H1 (cell line): ENCODE measurements at regions not wholly inside any gene's neighbourhood (a gene's known extent, or its start where the extent isn't known, plus 50 kb on each side); places are given as distances from the start of the nearest gene placed in this dataset.

Experiments
- CEBPB ChIP-seq: IDR thresholded peaks from 2 replicates; pipeline ENCODE4 v1.6.1; 2012; ENCODE audit warnings: low read depth, low read length
- HDAC2 ChIP-seq, 2 experiments: fragments of 300-600 bp in 1 of 2; sonication (generic) in 1 of 2; IDR thresholded peaks; 2 replicates each; pipeline ENCODE4 v1.6.1; 2011 to 2012; ENCODE audit warnings: low read depth in 2 of 2, low read length in 2 of 2, mild to moderate bottlenecking in 2 of 2, moderate library complexity in 2 of 2, borderline replicate concordance in 1 of 2, inconsistent platforms in 1 of 2
- POLR2A ChIP-seq, 2 experiments: IDR thresholded peaks; 1 replicate in 1 of 2; 2 replicates in 1 of 2; pipeline ENCODE4 v1.6.1; 2011; ENCODE audit warnings: low read depth in 2 of 2, low read length in 2 of 2, mild to moderate bottlenecking in 2 of 2; ENCODE audit errors: control extremely low read depth in 1 of 2
- SIRT6 ChIP-seq: IDR thresholded peaks from one replicate; pipeline ENCODE4 v1.7.1; 2012; ENCODE audit warnings: low read length, inconsistent platforms
- TF ChIP-seq, protein P1 (sequence below), 3 experiments: IDR thresholded peaks; 1 replicate in 2 of 3; 2 replicates in 1 of 3; pipeline versions ENCODE4 v1.5.1 to v1.6.1; 2011; ENCODE audit warnings: low read length in 3 of 3, mild to moderate bottlenecking in 3 of 3, inconsistent platforms in 2 of 3, low read depth in 1 of 3, moderate library complexity in 1 of 3; ENCODE audit not compliant: insufficient read depth in 1 of 3; ENCODE audit errors: control extremely low read depth in 1 of 3
- TF ChIP-seq, protein P2 (sequence below): IDR thresholded peaks from 2 replicates; pipeline ENCODE4 v1.6.1; 2012; ENCODE audit warnings: inconsistent platforms

DNA sequence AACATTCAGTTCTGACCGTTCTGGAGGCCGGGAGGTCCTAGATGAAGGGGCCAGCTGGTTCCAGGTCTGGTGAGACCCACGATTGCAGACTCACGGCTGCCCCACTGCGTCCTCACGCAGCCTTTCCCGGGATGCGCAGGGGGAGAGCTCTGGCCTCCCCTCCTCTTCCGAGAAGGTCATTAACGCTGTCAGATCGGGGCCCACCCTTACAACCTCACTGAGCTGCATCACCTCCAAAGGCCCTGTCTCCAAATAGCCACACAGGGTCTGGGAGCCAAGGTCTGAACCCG, 66.6 kb upstream of the PPP1R26 start:
- TF ChIP-seq, protein P1, sequence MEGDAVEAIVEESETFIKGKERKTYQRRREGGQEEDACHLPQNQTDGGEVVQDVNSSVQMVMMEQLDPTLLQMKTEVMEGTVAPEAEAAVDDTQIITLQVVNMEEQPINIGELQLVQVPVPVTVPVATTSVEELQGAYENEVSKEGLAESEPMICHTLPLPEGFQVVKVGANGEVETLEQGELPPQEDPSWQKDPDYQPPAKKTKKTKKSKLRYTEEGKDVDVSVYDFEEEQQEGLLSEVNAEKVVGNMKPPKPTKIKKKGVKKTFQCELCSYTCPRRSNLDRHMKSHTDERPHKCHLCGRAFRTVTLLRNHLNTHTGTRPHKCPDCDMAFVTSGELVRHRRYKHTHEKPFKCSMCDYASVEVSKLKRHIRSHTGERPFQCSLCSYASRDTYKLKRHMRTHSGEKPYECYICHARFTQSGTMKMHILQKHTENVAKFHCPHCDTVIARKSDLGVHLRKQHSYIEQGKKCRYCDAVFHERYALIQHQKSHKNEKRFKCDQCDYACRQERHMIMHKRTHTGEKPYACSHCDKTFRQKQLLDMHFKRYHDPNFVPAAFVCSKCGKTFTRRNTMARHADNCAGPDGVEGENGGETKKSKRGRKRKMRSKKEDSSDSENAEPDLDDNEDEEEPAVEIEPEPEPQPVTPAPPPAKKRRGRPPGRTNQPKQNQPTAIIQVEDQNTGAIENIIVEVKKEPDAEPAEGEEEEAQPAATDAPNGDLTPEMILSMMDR (IDR thresholded peaks at IDR 0.05; ENCODE audit: control extremely low read depth in 1 of 3, insufficient read depth in 1 of 3, low read depth in 1 of 3, low read length in 3 of 3), result no peak
- TF ChIP-seq, protein P2, sequence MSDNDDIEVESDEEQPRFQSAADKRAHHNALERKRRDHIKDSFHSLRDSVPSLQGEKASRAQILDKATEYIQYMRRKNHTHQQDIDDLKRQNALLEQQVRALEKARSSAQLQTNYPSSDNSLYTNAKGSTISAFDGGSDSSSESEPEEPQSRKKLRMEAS, result no peak
- no peak for TF ChIP-seq CEBPB
- no peak for TF ChIP-seq HDAC2 (IDR thresholded peaks at IDR 0.05; ENCODE audit: borderline replicate concordance in 1 of 2, low read depth in 2 of 2, low read length in 2 of 2)
- TF ChIP-seq SIRT6, result no peak
- no peak for TF ChIP-seq POLR2A (IDR thresholded peaks at IDR 0.05; ENCODE audit: control extremely low read depth in 1 of 2, low read depth in 2 of 2, low read length in 2 of 2)
